ENCODE measurements at regions not wholly inside any gene's neighbourhood (a gene's known extent, or its start where the extent isn't known, plus 50 kb on each side); places are given as distances from the start of the nearest gene placed in this dataset.

DNA sequence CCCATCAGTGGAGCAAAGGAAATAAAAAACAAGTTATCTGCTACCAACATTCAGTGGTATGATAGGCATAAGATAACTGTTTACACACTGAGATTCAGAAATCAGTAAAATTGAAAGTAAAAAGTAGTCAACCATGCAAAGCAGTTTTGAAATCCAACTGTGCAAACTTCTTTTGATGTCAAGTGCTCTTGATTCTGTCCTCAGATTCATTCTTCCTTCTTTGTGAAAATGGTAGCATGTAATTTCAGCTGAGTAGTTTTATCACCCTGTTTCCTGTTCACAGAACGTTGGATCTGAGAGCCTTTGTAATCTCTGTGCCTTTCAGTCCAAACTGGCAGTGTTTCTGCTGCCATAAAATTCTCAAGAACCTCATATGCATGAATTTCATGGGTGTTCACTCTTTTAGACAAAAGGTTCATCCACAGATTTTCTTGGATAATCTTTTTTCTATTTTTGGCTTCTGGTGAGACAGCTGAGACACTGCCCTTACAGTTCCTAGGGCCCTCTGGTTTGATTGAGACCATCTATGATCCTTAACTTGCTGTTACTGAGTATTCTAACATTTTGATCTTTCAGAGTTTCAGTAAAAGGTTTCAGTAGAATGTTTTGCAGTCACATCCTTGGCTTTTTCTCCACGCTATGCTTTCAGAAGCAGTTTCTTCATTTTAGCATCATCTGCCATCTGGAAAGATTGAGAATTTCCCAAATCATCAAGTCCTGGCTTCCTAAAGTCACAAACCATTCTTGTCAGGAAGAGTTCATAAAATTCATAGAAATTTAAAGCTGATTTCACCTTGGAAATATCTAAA lies 272.3 kb upstream of the EPHA4 start:
- DNase-seq, result no peak
- Mint-ChIP-seq H3K4me1 (ENCODE audit: low read depth, unreplicated experiment) (no peaks in the 10 kb centered on the region), H3K27ac (ENCODE audit: unreplicated experiment) (no peak overlapping the region), H3K36me3 (ENCODE audit: unreplicated experiment) (no peaks in the 10 kb centered on the region), H3K27me3 (ENCODE audit: unreplicated experiment) (no peaks in the 10 kb centered on the region), H3K4me3 (ENCODE audit: unreplicated experiment) (no peak overlapping the region), H3K9me3 (ENCODE audit: unreplicated experiment) (no peaks in the 10 kb centered on the region)
- no peak for TF ChIP-seq CTCF (IDR thresholded peaks at IDR 0.05; ENCODE audit: partially characterized antibody, unreplicated experiment)

- H3K27ac Mint-ChIP-seq (ENCODE audit: unreplicated experiment), result no peak overlapping the region
- no peaks in the 10 kb centered on the region for H3K9me3 Mint-ChIP-seq (ENCODE audit: unreplicated experiment)
- TF ChIP-seq CTCF (IDR thresholded peaks at IDR 0.05; ENCODE audit: partially characterized antibody, unreplicated experiment), result no peak
- H3K4me3 Mint-ChIP-seq (ENCODE audit: unreplicated experiment), result no peak overlapping the region
- no peak for DNase-seq
- H3K27me3 Mint-ChIP-seq (ENCODE audit: unreplicated experiment), result no peaks in the 10 kb centered on the region
- H3K36me3 Mint-ChIP-seq (ENCODE audit: unreplicated experiment), result no peaks in the 10 kb centered on the region
- peaks cover 7% of the 10 kb centered on the region for H3K4me1 Mint-ChIP-seq (ENCODE audit: low read depth, unreplicated experiment)
These were observed 264.0 kb upstream of the EPHA4 start for GRCh38 chr2:221836095-221836494.

DNA sequence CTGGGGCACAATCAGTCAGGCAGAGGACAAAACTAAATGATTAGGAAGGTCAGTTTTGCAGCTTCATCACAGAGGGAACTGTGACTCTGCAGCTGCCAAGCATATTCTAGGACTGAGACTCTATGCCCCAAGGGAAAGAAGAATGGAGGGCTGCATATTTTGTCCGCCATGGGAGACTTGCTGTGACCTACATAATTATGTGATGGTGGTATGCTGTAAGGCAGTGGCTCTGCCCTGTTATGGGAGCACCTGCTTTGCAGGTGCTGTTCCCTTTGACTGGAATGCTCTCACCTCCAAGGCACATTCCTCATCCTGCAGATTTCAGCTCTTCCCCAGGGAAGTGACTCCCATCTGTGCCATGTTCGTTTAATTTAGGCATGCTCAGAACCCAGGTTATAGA lies 261.9 kb upstream of the EPHA4 start:
- peak overlapping the region; percentile 64 for H3K27ac Mint-ChIP-seq (ENCODE audit: unreplicated experiment)
- no peaks in the 10 kb centered on the region for H3K27me3 Mint-ChIP-seq (ENCODE audit: unreplicated experiment)
- H3K36me3 Mint-ChIP-seq (ENCODE audit: unreplicated experiment), result no peaks in the 10 kb centered on the region
- TF ChIP-seq CTCF (IDR thresholded peaks at IDR 0.05; ENCODE audit: partially characterized antibody, unreplicated experiment), result no peak
- H3K4me3 Mint-ChIP-seq (ENCODE audit: unreplicated experiment), result no peak overlapping the region
- no peaks in the 10 kb centered on the region for H3K9me3 Mint-ChIP-seq (ENCODE audit: unreplicated experiment)
- H3K4me1 Mint-ChIP-seq (ENCODE audit: low read depth, unreplicated experiment), result peaks cover 7% of the 10 kb centered on the region
- DNase-seq, result no peak

- Mint-ChIP-seq H3K27ac (ENCODE audit: unreplicated experiment) (no peak overlapping the region), H3K4me1 (ENCODE audit: low read depth, unreplicated experiment) (peaks cover 7% of the 10 kb centered on the region), H3K9me3 (ENCODE audit: unreplicated experiment) (no peaks in the 10 kb centered on the region), H3K36me3 (ENCODE audit: unreplicated experiment) (no peaks in the 10 kb centered on the region), H3K27me3 (ENCODE audit: unreplicated experiment) (no peaks in the 10 kb centered on the region), H3K4me3 (ENCODE audit: unreplicated experiment) (no peak overlapping the region)
- TF ChIP-seq CTCF (IDR thresholded peaks at IDR 0.05; ENCODE audit: partially characterized antibody, unreplicated experiment), result no peak
- no peak for DNase-seq
These were observed 258.9 kb upstream of the EPHA4 start for GRCh38 chr2:221831051-221831450.

DNA sequence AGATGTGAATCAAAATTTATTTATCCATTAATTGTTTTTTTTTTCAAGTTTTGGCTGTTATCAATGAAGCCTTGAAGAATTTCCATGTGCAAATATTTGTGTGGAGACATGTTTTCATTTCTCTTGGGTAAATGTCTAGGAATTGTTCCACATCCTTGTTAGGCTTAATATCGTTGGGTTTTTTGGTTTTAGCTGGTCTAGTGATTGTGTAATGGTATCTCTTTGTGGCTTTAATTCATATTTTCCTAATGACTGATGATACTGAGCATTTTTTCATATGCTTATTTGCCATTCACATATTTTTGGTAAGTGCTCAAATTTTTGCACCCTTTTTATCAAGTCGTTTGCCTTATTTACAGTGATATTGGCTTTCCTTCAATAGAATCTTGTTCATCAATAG lies 250.3 kb upstream of the EPHA4 start:
- Mint-ChIP-seq H3K9me3 (ENCODE audit: unreplicated experiment) (no peaks in the 10 kb centered on the region), H3K36me3 (ENCODE audit: unreplicated experiment) (no peaks in the 10 kb centered on the region), H3K4me1 (ENCODE audit: low read depth, unreplicated experiment) (no peaks in the 10 kb centered on the region), H3K27me3 (ENCODE audit: unreplicated experiment) (no peaks in the 10 kb centered on the region), H3K27ac (ENCODE audit: unreplicated experiment) (no peak overlapping the region), H3K4me3 (ENCODE audit: unreplicated experiment) (no peak overlapping the region)
- no peak for TF ChIP-seq CTCF (IDR thresholded peaks at IDR 0.05; ENCODE audit: partially characterized antibody, unreplicated experiment)
- no peak for DNase-seq

Measured in glutamatergic neuron (in vitro differentiated cells).